Parathyroid adenoma (tissue), 2 donors: ENCODE measurements at regions not wholly inside any gene's neighbourhood (a gene's known extent, or its start where the extent isn't known, plus 50 kb on each side); places are given as distances from the start of the nearest gene placed in this dataset.

Experiments
- H2AFZ ChIP-seq: fragments of 300-600 bp; sonication (generic); one replicate; pipeline ENCODE4 v1.7.0; 2017; ENCODE audit warnings: antibody characterized with exemption, mild to moderate bottlenecking
- H3K27ac ChIP-seq: fragments of 300-600 bp; sonication (generic); one replicate; pipeline ENCODE4 v1.7.0; 2017
- H3K27me3 ChIP-seq: fragments of 300-600 bp; sonication (generic); one replicate; pipeline ENCODE4 v1.7.0; 2017; ENCODE audit warnings: low read length; ENCODE audit not compliant: control insufficient read depth, insufficient read depth
- H3K36me3 ChIP-seq: fragments of 300-600 bp; sonication (generic); one replicate; pipeline ENCODE4 v1.7.0; 2017; ENCODE audit warnings: low read length; ENCODE audit not compliant: control insufficient read depth, insufficient read depth
- H3K4me1 ChIP-seq: fragments of 300-600 bp; sonication (generic); one replicate; pipeline ENCODE4 v1.7.0; 2017; ENCODE audit warnings: control low read depth
- H3K4me2 ChIP-seq: fragments of 300-600 bp; sonication (generic); one replicate; pipeline ENCODE4 v1.7.0; 2017; ENCODE audit warnings: low read length
- H3K4me3 ChIP-seq: fragments of 300-600 bp; sonication (generic); one replicate; pipeline ENCODE4 v1.7.0; 2017; ENCODE audit warnings: low read depth, low read length
- H3K79me2 ChIP-seq: fragments of 300-600 bp; sonication (generic); one replicate; pipeline ENCODE4 v1.7.0; 2017; ENCODE audit warnings: control low read depth
- H3K9ac ChIP-seq: fragments of 300-600 bp; sonication (generic); one replicate; pipeline ENCODE4 v1.7.0; 2017; ENCODE audit warnings: mild to moderate bottlenecking
- H3K9me3 ChIP-seq: fragments of 300-600 bp; sonication (generic); one replicate; pipeline ENCODE4 v1.7.0; 2017; ENCODE audit warnings: low read length; ENCODE audit not compliant: control insufficient read depth
- CTCF ChIP-seq: fragments of 300-600 bp; sonication (generic); IDR thresholded peaks from one replicate; pipeline ENCODE4 v1.7.0; 2017; ENCODE audit warnings: antibody characterized with exemption, mild to moderate bottlenecking
- donor health status: primary hyperparathyroidism.

GRCh38 chr19:28601723-28602440 is 611.1 kb downstream of the UQCRFS1 start:
- no peaks in the 10 kb centered on the region for H3K4me1 ChIP-seq
- no peak overlapping the region for H3K27ac ChIP-seq
- TF ChIP-seq CTCF = no peak
- no peak overlapping the region for H2AFZ ChIP-seq
- no peak overlapping the region for H3K4me2 ChIP-seq
- no peaks in the 10 kb centered on the region for H3K9me3 ChIP-seq
- no peaks in the 10 kb centered on the region for H3K27me3 ChIP-seq
- no peaks in the 10 kb centered on the region for H3K36me3 ChIP-seq
- no peak overlapping the region for H3K4me3 ChIP-seq
- no peaks in the 10 kb centered on the region for H3K79me2 ChIP-seq
- H3K9ac ChIP-seq = no peak overlapping the region

GRCh38 chr19:28598861-28599260 is 614.1 kb downstream of the UQCRFS1 start:
- Histone ChIP-seq H3K79me2 (no peaks in the 10 kb centered on the region), H3K4me2 (no peak overlapping the region), H3K9ac (no peak overlapping the region)

GRCh38 chr19:28596561-28597071 is 616.3 kb downstream of the UQCRFS1 start:
- no peak for TF ChIP-seq CTCF
- H3K79me2 ChIP-seq = no peaks in the 10 kb centered on the region
- no peaks in the 10 kb centered on the region for H3K9me3 ChIP-seq

More at GRCh38 chr19:28598861-28599260, 614.1 kb downstream of the UQCRFS1 start:
- TF ChIP-seq CTCF = no peak
- H3K9me3 ChIP-seq = no peaks in the 10 kb centered on the region
- no peak overlapping the region for H3K27ac ChIP-seq
- H2AFZ ChIP-seq = no peak overlapping the region
- H3K27me3 ChIP-seq = no peaks in the 10 kb centered on the region
- no peaks in the 10 kb centered on the region for H3K36me3 ChIP-seq
- no peaks in the 10 kb centered on the region for H3K4me1 ChIP-seq
- no peak overlapping the region for H3K4me3 ChIP-seq

GRCh38 chr19:28595722-28596480 is 617.0 kb downstream of the UQCRFS1 start:
- Histone ChIP-seq H3K79me2 (no peaks in the 10 kb centered on the region), H3K9me3 (no peaks in the 10 kb centered on the region), H2AFZ (no peak overlapping the region), H3K27me3 (no peaks in the 10 kb centered on the region), H3K9ac (no peak overlapping the region), H3K27ac (no peak overlapping the region), H3K4me2 (no peak overlapping the region), H3K4me1 (no peaks in the 10 kb centered on the region), H3K4me3 (no peak overlapping the region), H3K36me3 (no peaks in the 10 kb centered on the region)
- TF ChIP-seq CTCF = no peak

More at GRCh38 chr19:28596561-28597071, 616.3 kb downstream of the UQCRFS1 start:
- no peaks in the 10 kb centered on the region for H3K36me3 ChIP-seq
- no peak overlapping the region for H3K27ac ChIP-seq
- H3K4me1 ChIP-seq = no peaks in the 10 kb centered on the region
- H3K9ac ChIP-seq = no peak overlapping the region
- H3K4me2 ChIP-seq = no peak overlapping the region
- no peaks in the 10 kb centered on the region for H3K27me3 ChIP-seq
- no peak overlapping the region for H3K4me3 ChIP-seq
- no peak overlapping the region for H2AFZ ChIP-seq
